ENCODE measurements at regions not wholly inside any gene's neighbourhood (a gene's known extent, or its start where the extent isn't known, plus 50 kb on each side); places are given as distances from the start of the nearest gene placed in this dataset.

GRCh38 chr9:16356196-16356765 is 514.2 kb downstream of the BNC2 start:
- H3K4me3 Mint-ChIP-seq, result no peak overlapping the region
- no peaks in the 10 kb centered on the region for H3K27me3 Mint-ChIP-seq
- ATAC-seq (replicated peaks) (no peak), DNase-seq (no peak)
- H3K4me1 Mint-ChIP-seq (ENCODE audit: low read depth in 2 of 2), result no peaks in the 10 kb centered on the region
- peaks cover 0 to 2% of the 10 kb centered on the region in 2 donors for H3K9me3 Mint-ChIP-seq
- no peak overlapping the region for H3K27ac Mint-ChIP-seq
- no peaks in the 10 kb centered on the region for H3K36me3 Mint-ChIP-seq (ENCODE audit: insufficient read depth)

GRCh38 chr9:16357828-16358227 is 512.6 kb downstream of the BNC2 start:
- Mint-ChIP-seq H3K9me3 (peaks cover 0 to 2% of the 10 kb centered on the region in 2 donors), H3K36me3 (ENCODE audit: insufficient read depth) (no peaks in the 10 kb centered on the region), H3K4me3 (no peak overlapping the region), H3K27me3 (no peaks in the 10 kb centered on the region), H3K4me1 (ENCODE audit: low read depth in 2 of 2) (no peaks in the 10 kb centered on the region), H3K27ac (no peak overlapping the region)
- no peak for DNase-seq
- no peak for ATAC-seq (replicated peaks)

- Mint-ChIP-seq H3K36me3 (ENCODE audit: insufficient read depth) (no peaks in the 10 kb centered on the region), H3K4me1 (ENCODE audit: low read depth in 2 of 2) (no peaks in the 10 kb centered on the region), H3K9me3 (peaks cover 0 to 2% of the 10 kb centered on the region in 2 donors), H3K27ac (no peak overlapping the region), H3K4me3 (no peak overlapping the region), H3K27me3 (no peaks in the 10 kb centered on the region)
- no peak for DNase-seq
- no peak for ATAC-seq (replicated peaks)
Observed at GRCh38 chr9:16358751-16359150, 511.7 kb downstream of the BNC2 start.
